ENCODE measurements at regions not wholly inside any gene's neighbourhood (a gene's known extent, or its start where the extent isn't known, plus 50 kb on each side); places are given as distances from the start of the nearest gene placed in this dataset.

DNA sequence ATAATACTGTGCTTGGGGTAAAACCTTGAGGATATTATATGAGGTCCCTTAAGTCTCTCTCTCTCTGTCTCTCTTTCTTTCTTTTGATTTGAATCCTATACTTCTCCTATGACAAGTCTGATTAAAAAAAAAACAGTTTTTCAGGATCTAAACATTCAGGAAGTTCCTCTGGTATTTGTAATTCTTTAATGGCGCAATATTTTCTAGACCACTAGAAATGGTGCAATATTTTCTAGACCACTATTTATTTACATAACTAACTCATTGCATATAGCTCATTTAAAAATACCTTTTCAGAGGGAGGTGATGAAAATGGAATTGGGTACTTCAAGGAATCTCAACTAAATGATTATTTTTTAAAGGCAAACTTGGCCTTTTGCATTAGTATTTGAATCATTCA lies 1235.3 kb downstream of the GATA3 start:
- no peak for TF ChIP-seq EZH2phosphoT487 (IDR thresholded peaks at IDR 0.05; ENCODE audit: borderline replicate concordance, low read length)
- TF ChIP-seq, protein P1, sequence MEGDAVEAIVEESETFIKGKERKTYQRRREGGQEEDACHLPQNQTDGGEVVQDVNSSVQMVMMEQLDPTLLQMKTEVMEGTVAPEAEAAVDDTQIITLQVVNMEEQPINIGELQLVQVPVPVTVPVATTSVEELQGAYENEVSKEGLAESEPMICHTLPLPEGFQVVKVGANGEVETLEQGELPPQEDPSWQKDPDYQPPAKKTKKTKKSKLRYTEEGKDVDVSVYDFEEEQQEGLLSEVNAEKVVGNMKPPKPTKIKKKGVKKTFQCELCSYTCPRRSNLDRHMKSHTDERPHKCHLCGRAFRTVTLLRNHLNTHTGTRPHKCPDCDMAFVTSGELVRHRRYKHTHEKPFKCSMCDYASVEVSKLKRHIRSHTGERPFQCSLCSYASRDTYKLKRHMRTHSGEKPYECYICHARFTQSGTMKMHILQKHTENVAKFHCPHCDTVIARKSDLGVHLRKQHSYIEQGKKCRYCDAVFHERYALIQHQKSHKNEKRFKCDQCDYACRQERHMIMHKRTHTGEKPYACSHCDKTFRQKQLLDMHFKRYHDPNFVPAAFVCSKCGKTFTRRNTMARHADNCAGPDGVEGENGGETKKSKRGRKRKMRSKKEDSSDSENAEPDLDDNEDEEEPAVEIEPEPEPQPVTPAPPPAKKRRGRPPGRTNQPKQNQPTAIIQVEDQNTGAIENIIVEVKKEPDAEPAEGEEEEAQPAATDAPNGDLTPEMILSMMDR (IDR thresholded peaks at IDR 0.05; ENCODE audit: low read depth, low read length, poor library complexity, severe bottlenecking): no peak
- no peak overlapping the region for H3K4me2 ChIP-seq (ENCODE audit: low read length)
- no peaks in the 10 kb centered on the region for H3K9me2 ChIP-seq (replicated peaks; ENCODE audit: control insufficient read depth, low read length)
- H3F3A ChIP-seq (ENCODE audit: control insufficient read depth, insufficient read depth): no peaks in the 10 kb centered on the region
- no peaks in the 10 kb centered on the region for H4K20me1 ChIP-seq (ENCODE audit: control insufficient read depth, insufficient read depth, low read depth, low read length)
- H3K36me3 ChIP-seq (ENCODE audit: control insufficient read depth, low read length): no peaks in the 10 kb centered on the region
- peaks cover 11% of the 10 kb centered on the region for H3K4me1 ChIP-seq (ENCODE audit: control insufficient read depth, low read length)
- H3K9me3 ChIP-seq (ENCODE audit: control insufficient read depth, insufficient read depth, low read length): no peaks in the 10 kb centered on the region; the same call in 1 of the 2 replicates
- no peak overlapping the region for H3K27ac ChIP-seq (ENCODE audit: low read depth, low read length)
- no peak overlapping the region for H3K4me3 ChIP-seq (ENCODE audit: low read length)
- no peaks in the 10 kb centered on the region for H3K79me2 ChIP-seq (ENCODE audit: control insufficient read depth, low read length)
- no peaks in the 10 kb centered on the region for H3K27me3 ChIP-seq (ENCODE audit: control insufficient read depth, low read length)

DNA sequence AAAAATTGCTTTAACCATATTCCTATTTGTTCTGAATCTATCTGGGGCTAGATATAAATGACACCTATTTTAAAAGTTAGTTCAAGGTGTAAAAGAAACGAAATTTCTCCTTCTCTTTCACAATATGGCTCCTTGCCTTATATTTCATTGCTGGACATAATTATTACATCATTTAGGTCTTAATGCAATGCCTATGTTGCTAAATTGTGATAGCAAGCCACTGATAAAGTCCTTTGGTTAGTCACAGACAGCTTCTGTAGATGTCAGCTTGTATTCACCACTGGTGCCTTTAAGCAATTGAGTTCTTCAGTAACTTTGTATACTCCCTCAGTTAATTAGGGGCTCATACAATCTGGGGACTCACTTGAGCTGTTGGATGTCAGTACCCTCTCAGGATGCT lies 1236.6 kb downstream of the GATA3 start:
- H3K27ac ChIP-seq (ENCODE audit: low read depth, low read length): no peak overlapping the region
- H3F3A ChIP-seq (ENCODE audit: control insufficient read depth, insufficient read depth): no peaks in the 10 kb centered on the region
- H3K36me3 ChIP-seq (ENCODE audit: control insufficient read depth, low read length): no peaks in the 10 kb centered on the region
- no peaks in the 10 kb centered on the region; the same call in 1 of the 2 replicates for H3K9me3 ChIP-seq (ENCODE audit: control insufficient read depth, insufficient read depth, low read length)
- H3K79me2 ChIP-seq (ENCODE audit: control insufficient read depth, low read length): no peaks in the 10 kb centered on the region
- H4K20me1 ChIP-seq (ENCODE audit: control insufficient read depth, insufficient read depth, low read depth, low read length): no peaks in the 10 kb centered on the region
- H3K4me1 ChIP-seq (ENCODE audit: control insufficient read depth, low read length): peaks cover 18% of the 10 kb centered on the region
- H3K4me3 ChIP-seq (ENCODE audit: low read length): no peak overlapping the region
- no peaks in the 10 kb centered on the region for H3K9me2 ChIP-seq (replicated peaks; ENCODE audit: control insufficient read depth, low read length)
- TF ChIP-seq EZH2phosphoT487 (IDR thresholded peaks at IDR 0.05; ENCODE audit: borderline replicate concordance, low read length): no peak
- TF ChIP-seq, protein P1 (IDR thresholded peaks at IDR 0.05; ENCODE audit: low read depth, low read length, poor library complexity, severe bottlenecking): no peak
- no peak overlapping the region for H3K4me2 ChIP-seq (ENCODE audit: low read length)
- no peaks in the 10 kb centered on the region for H3K27me3 ChIP-seq (ENCODE audit: control insufficient read depth, low read length)

GRCh38 chr10:9294132-9294663 lies 1239.7 kb downstream of the GATA3 start:
- H3K36me3 ChIP-seq (ENCODE audit: control insufficient read depth, low read length): no peaks in the 10 kb centered on the region
- no peaks in the 10 kb centered on the region for H3K9me3 ChIP-seq (ENCODE audit: control insufficient read depth, insufficient read depth, low read length)
- H3K9me2 ChIP-seq (replicated peaks; ENCODE audit: control insufficient read depth, low read length): no peaks in the 10 kb centered on the region
- no peaks in the 10 kb centered on the region for H4K20me1 ChIP-seq (ENCODE audit: control insufficient read depth, insufficient read depth, low read depth, low read length)
- TF ChIP-seq, protein P1 (IDR thresholded peaks at IDR 0.05; ENCODE audit: low read depth, low read length, poor library complexity, severe bottlenecking): no peak
- TF ChIP-seq EZH2phosphoT487 (IDR thresholded peaks at IDR 0.05; ENCODE audit: borderline replicate concordance, low read length): no peak
- H3K4me3 ChIP-seq (ENCODE audit: low read length): peak overlapping the region; percentile 11
- peaks cover 18% of the 10 kb centered on the region for H3K4me1 ChIP-seq (ENCODE audit: control insufficient read depth, low read length)
- H3K27me3 ChIP-seq (ENCODE audit: control insufficient read depth, low read length): no peaks in the 10 kb centered on the region
- H3K79me2 ChIP-seq (ENCODE audit: control insufficient read depth, low read length): no peaks in the 10 kb centered on the region
- no peaks in the 10 kb centered on the region for H3F3A ChIP-seq (ENCODE audit: control insufficient read depth, insufficient read depth)
- H3K27ac ChIP-seq (ENCODE audit: low read depth, low read length): no peak overlapping the region; the same call in 1 of the 2 replicates
- H3K4me2 ChIP-seq (ENCODE audit: low read length): peak overlapping the region; percentile 31

All from DOHH2 (cell line).